ENCODE measurements at regions not wholly inside any gene's neighbourhood (a gene's known extent, or its start where the extent isn't known, plus 50 kb on each side); places are given as distances from the start of the nearest gene placed in this dataset.

DNA sequence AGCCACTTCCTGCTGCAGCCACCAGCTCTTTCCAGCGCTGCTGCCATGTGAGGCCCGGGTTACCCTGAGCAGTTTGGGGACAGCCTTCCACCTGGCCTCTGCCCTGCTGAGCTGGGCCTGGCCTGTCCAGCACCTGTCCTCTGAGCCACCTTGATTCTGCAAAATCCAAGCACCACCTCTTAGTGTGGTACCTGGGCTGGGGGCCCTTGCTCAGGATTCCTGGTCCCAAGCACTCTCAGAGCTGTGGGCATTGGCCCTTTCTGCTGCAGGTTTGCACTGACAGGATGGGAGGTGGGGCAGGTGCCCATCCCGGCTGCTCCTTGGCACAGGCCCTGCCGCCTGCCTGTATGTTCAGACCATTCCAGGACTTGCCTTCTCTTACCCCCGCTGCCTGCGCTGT, 309.2 kb upstream of the IRX4 start:
- peaks cover 4% of the 10 kb centered on the region; the same call in 1 of the 2 replicates for H3K9me3 ChIP-seq (ENCODE audit: insufficient read depth, low read depth, low read length)
- no peaks in the 10 kb centered on the region for H3K27me3 ChIP-seq (ENCODE audit: insufficient read depth, low read length, poor library complexity, severe bottlenecking)
- H4K20me1 ChIP-seq (ENCODE audit: insufficient read depth, low read length, poor library complexity, severe bottlenecking) = no peaks in the 10 kb centered on the region
- H3K4me2 ChIP-seq (ENCODE audit: low read depth, low read length, poor library complexity, severe bottlenecking) = no peak overlapping the region
- no peaks in the 10 kb centered on the region for H3F3A ChIP-seq (ENCODE audit: low read depth)
- no peaks in the 10 kb centered on the region for H3K9me2 ChIP-seq (replicated peaks; ENCODE audit: low read depth, low read length)
- no peaks in the 10 kb centered on the region for H3K36me3 ChIP-seq (ENCODE audit: insufficient read depth, low read length)
- H3K4me3 ChIP-seq (ENCODE audit: low read length, poor library complexity, severe bottlenecking) = no peak overlapping the region
- TF ChIP-seq, protein P1, sequence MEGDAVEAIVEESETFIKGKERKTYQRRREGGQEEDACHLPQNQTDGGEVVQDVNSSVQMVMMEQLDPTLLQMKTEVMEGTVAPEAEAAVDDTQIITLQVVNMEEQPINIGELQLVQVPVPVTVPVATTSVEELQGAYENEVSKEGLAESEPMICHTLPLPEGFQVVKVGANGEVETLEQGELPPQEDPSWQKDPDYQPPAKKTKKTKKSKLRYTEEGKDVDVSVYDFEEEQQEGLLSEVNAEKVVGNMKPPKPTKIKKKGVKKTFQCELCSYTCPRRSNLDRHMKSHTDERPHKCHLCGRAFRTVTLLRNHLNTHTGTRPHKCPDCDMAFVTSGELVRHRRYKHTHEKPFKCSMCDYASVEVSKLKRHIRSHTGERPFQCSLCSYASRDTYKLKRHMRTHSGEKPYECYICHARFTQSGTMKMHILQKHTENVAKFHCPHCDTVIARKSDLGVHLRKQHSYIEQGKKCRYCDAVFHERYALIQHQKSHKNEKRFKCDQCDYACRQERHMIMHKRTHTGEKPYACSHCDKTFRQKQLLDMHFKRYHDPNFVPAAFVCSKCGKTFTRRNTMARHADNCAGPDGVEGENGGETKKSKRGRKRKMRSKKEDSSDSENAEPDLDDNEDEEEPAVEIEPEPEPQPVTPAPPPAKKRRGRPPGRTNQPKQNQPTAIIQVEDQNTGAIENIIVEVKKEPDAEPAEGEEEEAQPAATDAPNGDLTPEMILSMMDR (conservative IDR thresholded peaks at IDR 0.05; ENCODE audit: low read length) = no peak
- no peak for TF ChIP-seq EZH2phosphoT487 (IDR thresholded peaks at IDR 0.05; ENCODE audit: borderline replicate concordance)
- no peak overlapping the region for H2AFZ ChIP-seq (ENCODE audit: low read length)
- no peaks in the 10 kb centered on the region for H3K4me1 ChIP-seq (ENCODE audit: insufficient read depth, low read length, poor library complexity, severe bottlenecking)
- H3K79me2 ChIP-seq (ENCODE audit: insufficient read depth, low read length) = no peaks in the 10 kb centered on the region
- H3K9ac ChIP-seq (ENCODE audit: low read depth, low read length, poor library complexity, severe bottlenecking) = no peak overlapping the region

DNA sequence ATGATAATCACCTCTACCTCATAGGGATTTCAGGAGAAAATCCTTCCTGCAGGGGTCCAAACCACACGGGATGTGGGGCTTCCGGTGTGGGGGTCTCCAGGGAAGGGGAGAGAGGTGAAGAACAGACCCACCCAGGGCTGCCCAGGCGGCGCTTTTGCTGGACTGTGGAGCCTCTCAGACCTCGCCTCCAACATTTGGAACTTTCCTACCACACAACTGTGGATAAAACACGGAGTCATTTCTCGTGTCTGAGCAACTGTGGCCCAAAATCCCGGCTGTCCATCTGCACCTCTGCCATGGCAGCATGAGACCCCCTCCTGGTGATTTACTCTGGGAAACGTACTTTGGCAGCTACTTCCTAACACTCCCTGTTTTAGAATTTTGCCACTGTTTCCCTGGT, 307.8 kb upstream of the IRX4 start:
- no peaks in the 10 kb centered on the region for H3K79me2 ChIP-seq (ENCODE audit: insufficient read depth, low read length)
- peaks cover 4% of the 10 kb centered on the region; the same call in 1 of the 2 replicates for H3K9me3 ChIP-seq (ENCODE audit: insufficient read depth, low read depth, low read length)
- TF ChIP-seq, protein P1 (conservative IDR thresholded peaks at IDR 0.05; ENCODE audit: low read length) = no peak
- TF ChIP-seq EZH2phosphoT487 (IDR thresholded peaks at IDR 0.05; ENCODE audit: borderline replicate concordance) = no peak
- H3K9ac ChIP-seq (ENCODE audit: low read depth, low read length, poor library complexity, severe bottlenecking) = no peak overlapping the region
- no peaks in the 10 kb centered on the region for H3K9me2 ChIP-seq (replicated peaks; ENCODE audit: low read depth, low read length)
- no peak overlapping the region for H3K4me3 ChIP-seq (ENCODE audit: low read length, poor library complexity, severe bottlenecking)
- no peaks in the 10 kb centered on the region for H3K36me3 ChIP-seq (ENCODE audit: insufficient read depth, low read length)
- no peaks in the 10 kb centered on the region for H3K27me3 ChIP-seq (ENCODE audit: insufficient read depth, low read length, poor library complexity, severe bottlenecking)
- no peak overlapping the region for H2AFZ ChIP-seq (ENCODE audit: low read length)
- H4K20me1 ChIP-seq (ENCODE audit: insufficient read depth, low read length, poor library complexity, severe bottlenecking) = no peaks in the 10 kb centered on the region
- H3F3A ChIP-seq (ENCODE audit: low read depth) = no peaks in the 10 kb centered on the region
- H3K4me1 ChIP-seq (ENCODE audit: insufficient read depth, low read length, poor library complexity, severe bottlenecking) = no peaks in the 10 kb centered on the region
- no peak overlapping the region for H3K4me2 ChIP-seq (ENCODE audit: low read depth, low read length, poor library complexity, severe bottlenecking)

DNA sequence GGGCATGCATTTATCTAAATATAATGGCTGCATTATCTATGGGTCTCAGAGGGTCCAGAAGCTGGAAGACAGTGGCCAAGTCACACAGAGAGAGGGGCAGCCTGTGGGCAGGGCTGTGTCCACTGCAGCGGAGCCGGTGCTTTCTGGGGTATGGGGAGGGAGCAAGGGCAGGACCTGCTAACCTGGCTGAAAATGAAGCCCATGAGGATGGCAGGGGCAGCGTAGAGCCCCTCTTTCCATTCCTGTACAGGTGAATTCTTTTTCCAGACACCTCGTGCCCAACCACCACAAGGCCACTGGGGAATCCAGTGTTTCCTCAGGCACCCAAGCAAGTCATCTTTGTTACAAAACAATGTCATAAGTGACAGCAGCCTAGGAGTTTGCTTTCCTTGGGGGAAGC, 305.9 kb upstream of the IRX4 start:
- H4K20me1 ChIP-seq (ENCODE audit: insufficient read depth, low read length, poor library complexity, severe bottlenecking) = no peaks in the 10 kb centered on the region
- no peaks in the 10 kb centered on the region for H3K9me2 ChIP-seq (replicated peaks; ENCODE audit: low read depth, low read length)
- H3K9ac ChIP-seq (ENCODE audit: low read depth, low read length, poor library complexity, severe bottlenecking) = no peak overlapping the region
- TF ChIP-seq, protein P1 (conservative IDR thresholded peaks at IDR 0.05; ENCODE audit: low read length) = no peak
- H3K4me2 ChIP-seq (ENCODE audit: low read depth, low read length, poor library complexity, severe bottlenecking) = no peak overlapping the region
- H3F3A ChIP-seq (ENCODE audit: low read depth) = no peaks in the 10 kb centered on the region
- H3K9me3 ChIP-seq (ENCODE audit: insufficient read depth, low read depth, low read length) = peaks cover 4% of the 10 kb centered on the region; the same call in 1 of the 2 replicates
- no peaks in the 10 kb centered on the region for H3K27me3 ChIP-seq (ENCODE audit: insufficient read depth, low read length, poor library complexity, severe bottlenecking)
- no peak overlapping the region for H2AFZ ChIP-seq (ENCODE audit: low read length)
- H3K4me3 ChIP-seq (ENCODE audit: low read length, poor library complexity, severe bottlenecking) = no peak overlapping the region
- no peaks in the 10 kb centered on the region for H3K4me1 ChIP-seq (ENCODE audit: insufficient read depth, low read length, poor library complexity, severe bottlenecking)
- H3K36me3 ChIP-seq (ENCODE audit: insufficient read depth, low read length) = no peaks in the 10 kb centered on the region
- H3K79me2 ChIP-seq (ENCODE audit: insufficient read depth, low read length) = no peaks in the 10 kb centered on the region

Measured in Loucy (cell line).